GM12864 (cell line): ENCODE measurements at regions not wholly inside any gene's neighbourhood (a gene's known extent, or its start where the extent isn't known, plus 50 kb on each side); places are given as distances from the start of the nearest gene placed in this dataset.
A peak's percentile ranks its signal among the peaks of the same experiment; 100 is the strongest.
"Not testable (repeated sequence)": the region's sequence is repeated elsewhere in the genome, so short reads cannot be mapped to it uniquely, and the experiment has no call there.

ENCODE experiments used
- DNase-seq: peaks from one replicate; pipeline ENCODE4 v3.0.0-alpha.2; 2011; ENCODE audit warnings: low read depth
- H3K4me3 ChIP-seq: 2 replicates; pipeline ENCODE4 v1.5.1; 2011; ENCODE audit warnings: mild to moderate bottlenecking, low read depth, low read length, control low read depth
- CTCF ChIP-seq: IDR thresholded peaks from 2 replicates; pipeline ENCODE4 v1.5.1; 2011; ENCODE audit warnings: low read depth, mild to moderate bottlenecking, moderate library complexity, low read length, control low read depth, inconsistent platforms; ENCODE audit errors: missing control alignments

- DNase-seq, result no peak
- peak; percentile 40 for TF ChIP-seq CTCF
- H3K4me3 ChIP-seq, result no peak overlapping the region
Measured at GRCh38 chr2:182650704-182651103, 65.4 kb upstream of the DNAJC10 start.

GRCh38 chr2:182652326-182652725, 63.7 kb upstream of the DNAJC10 start:
- no peak for DNase-seq
- H3K4me3 ChIP-seq, result no peak overlapping the region
- TF ChIP-seq CTCF, result no peak

- TF ChIP-seq CTCF, result no peak
- no peak for DNase-seq
- no peak overlapping the region for H3K4me3 ChIP-seq
Measured at GRCh38 chr2:182655750-182656149, 60.3 kb upstream of the DNAJC10 start.

DNA sequence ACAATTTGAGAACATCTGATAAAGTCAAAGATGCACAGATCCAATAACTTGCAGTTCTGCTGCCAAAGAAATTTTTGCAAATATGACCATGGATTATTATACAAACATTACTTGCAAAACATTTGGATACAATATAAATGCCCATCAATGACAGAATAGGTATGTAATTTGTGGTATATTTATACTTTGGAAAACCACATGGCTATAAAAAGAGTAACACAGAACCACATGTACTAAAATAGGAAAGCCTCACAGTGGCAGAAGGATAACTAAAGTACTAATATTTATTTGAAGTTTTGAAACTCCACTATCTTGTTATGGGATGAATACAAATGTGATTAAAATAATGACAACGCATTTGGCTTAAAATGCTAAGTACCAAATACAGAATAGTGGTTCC, 51.8 kb upstream of the DNAJC10 start:
- no peak overlapping the region for H3K4me3 ChIP-seq
- no peak for DNase-seq
- no peak for TF ChIP-seq CTCF

- not testable (repeated sequence) for DNase-seq, H3K4me3 ChIP-seq
Measured at GRCh38 chr2:182665500-182665899, 50.6 kb upstream of the DNAJC10 start.
